SK-N-DZ (cell line): ENCODE measurements at regions not wholly inside any gene's neighbourhood (a gene's known extent, or its start where the extent isn't known, plus 50 kb on each side); places are given as distances from the start of the nearest gene placed in this dataset.
"Not testable (repeated sequence)": the region's sequence is repeated elsewhere in the genome, so short reads cannot be mapped to it uniquely, and the experiment has no call there.

Source experiments
- DNase-seq: peaks from one replicate; pipeline ENCODE4 v3.0.0-alpha.2; 2015; ENCODE audit warnings: low spot score

GRCh38 chr11:38582756-38583155 is 1984.7 kb upstream of the RAG2 start:
- DNase-seq = no peak

- DNase-seq = no peak
These were observed 1984.1 kb upstream of the RAG2 start for GRCh38 chr11:38582151-38582550.

GRCh38 chr11:38577769-38578168 is 1979.7 kb upstream of the RAG2 start:
- DNase-seq = no peak

GRCh38 chr11:38562562-38562961 is 1964.5 kb upstream of the RAG2 start:
- DNase-seq = no peak

GRCh38 chr11:38553148-38553547 is 1955.1 kb upstream of the RAG2 start:
- DNase-seq = no peak

GRCh38 chr11:38547462-38547861 is 1949.4 kb upstream of the RAG2 start:
- no peak for DNase-seq

- no peak for DNase-seq
These were observed 1946.0 kb upstream of the RAG2 start for GRCh38 chr11:38543986-38544385.

GRCh38 chr11:38543311-38543710 is 1945.3 kb upstream of the RAG2 start:
- no peak for DNase-seq

GRCh38 chr11:38538866-38539680 is 1941.0 kb upstream of the RAG2 start:
- DNase-seq = no peak

GRCh38 chr11:38530226-38530625 is 1932.2 kb upstream of the RAG2 start:
- no peak for DNase-seq

GRCh38 chr11:38524945-38525344 is 1926.9 kb upstream of the RAG2 start:
- DNase-seq = no peak

- DNase-seq = no peak
These were observed 1920.0 kb upstream of the RAG2 start for GRCh38 chr11:38517991-38518390.

- not testable (repeated sequence) for DNase-seq
These were observed 1914.8 kb upstream of the RAG2 start for GRCh38 chr11:38512830-38513229.

GRCh38 chr11:38510041-38510440 is 1912.0 kb upstream of the RAG2 start:
- DNase-seq = no peak

- DNase-seq = no peak
These were observed 1905.8 kb upstream of the RAG2 start for GRCh38 chr11:38503876-38504275.

GRCh38 chr11:38498721-38499120 is 1900.7 kb upstream of the RAG2 start:
- DNase-seq = no peak

- DNase-seq = no peak
These were observed 1894.0 kb upstream of the RAG2 start for GRCh38 chr11:38491986-38492385.

GRCh38 chr11:38481391-38481790 is 1883.4 kb upstream of the RAG2 start:
- DNase-seq = no peak

- DNase-seq = no peak
These were observed 1879.0 kb upstream of the RAG2 start for GRCh38 chr11:38476808-38477575.

- DNase-seq = no peak
These were observed 1863.7 kb upstream of the RAG2 start for GRCh38 chr11:38461751-38462150.

- DNase-seq = no peak
These were observed 1862.9 kb upstream of the RAG2 start for GRCh38 chr11:38460896-38461295.

GRCh38 chr11:38460429-38460828 is 1862.4 kb upstream of the RAG2 start:
- no peak for DNase-seq

GRCh38 chr11:38456371-38456770 is 1858.3 kb upstream of the RAG2 start:
- no peak for DNase-seq
